Panc1 (cell line): ENCODE measurements at regions not wholly inside any gene's neighbourhood (a gene's known extent, or its start where the extent isn't known, plus 50 kb on each side); places are given as distances from the start of the nearest gene placed in this dataset.

Source experiments
- ATAC-seq: fragments of 200-7000 bp; cut with Tn5 transposase; 2 replicates; pipeline ENCODE4 v1.9.1; 2020; ENCODE audit warnings: mild to moderate bottlenecking, moderate library complexity
- BruUV-seq: library from RNA; stranded (reverse); fragments of 400-500 nt; replicated peaks from 2 replicates; lab custom pipeline; 2021; lab: Mats Ljungman, UMichigan
- CTCF ChIA-PET: fragments of 300-600 bp; sonication (Branson Sonifier 250); formaldehyde crosslinking; loops from one replicate; lab custom pipeline; 2022; ENCODE audit warnings: antibody characterized with exemption; lab: Charles Lee
- POLR2A ChIA-PET: fragments of 300-600 bp; sonication (Branson Sonifier 250); formaldehyde crosslinking; loops from one replicate; lab custom pipeline; 2022; ENCODE audit warnings: antibody characterized with exemption; lab: Charles Lee
- DNase-seq: peaks from one replicate; pipeline ENCODE4 v3.0.0-alpha.2; 2010; ENCODE audit warnings: low read depth, low spot score
- H3K27ac ChIP-seq: 2 replicates; pipeline ENCODE4 v1.5.1; 2011; ENCODE audit warnings: mild to moderate bottlenecking, low read length, inconsistent platforms
- H3K27me3 ChIP-seq: fragments of 200-500 bp; sonication (Bioruptor generic); 2 replicates; pipeline ENCODE4 v1.6.0; 2014; ENCODE audit warnings: low read length, inconsistent platforms; ENCODE audit not compliant: control insufficient read depth, insufficient read depth
- H3K36me3 ChIP-seq: fragments of 200-500 bp; sonication (Bioruptor generic); 2 replicates; pipeline ENCODE4 v1.5.1; 2014; ENCODE audit warnings: inconsistent platforms, mild to moderate bottlenecking, low read length, moderate library complexity; ENCODE audit not compliant: control insufficient read depth, insufficient read depth
- H3K4me1 ChIP-seq: 2 replicates; pipeline ENCODE4 v1.5.1; 2011; ENCODE audit warnings: inconsistent platforms, mild to moderate bottlenecking, low read length, moderate library complexity; ENCODE audit not compliant: control insufficient read depth, insufficient read depth
- H3K4me3 ChIP-seq, 2 experiments: 2 replicates each; pipeline ENCODE4 v1.5.1; 2011 to 2012; ENCODE audit warnings: low read depth in 2 of 2, low read length in 2 of 2, mild to moderate bottlenecking in 2 of 2, inconsistent platforms in 1 of 2, moderate library complexity in 1 of 2
- H3K9me3 ChIP-seq: fragments of 200-500 bp; sonication (Bioruptor generic); 2 replicates; pipeline ENCODE4 v1.5.1; 2014; ENCODE audit warnings: low read depth, mild to moderate bottlenecking, inconsistent platforms, low read length, moderate library complexity; ENCODE audit not compliant: control insufficient read depth, insufficient read depth
- POLR2AphosphoS5 ChIP-seq: IDR thresholded peaks from 2 replicates; pipeline ENCODE4 v1.6.1; 2012; ENCODE audit warnings: mild to moderate bottlenecking, low read depth, low read length, moderate library complexity
- SIN3A ChIP-seq: IDR thresholded peaks from 2 replicates; pipeline ENCODE4 v1.6.1; 2012; ENCODE audit warnings: low read depth, mild to moderate bottlenecking, low read length, moderate library complexity, borderline replicate concordance; ENCODE audit not compliant: insufficient read depth
- TCF7L2 ChIP-seq: IDR thresholded peaks from 2 replicates; pipeline ENCODE4 v1.6.1; 2011; ENCODE audit warnings: mild to moderate bottlenecking, low read depth, low read length, inconsistent platforms
- in situ Hi-C: cut with HindIII; loops from 2 replicates; pipeline ENCODE4 v1.10.0; 2016; ENCODE audit warnings: low sequenced_read_pairs, low pct_unique_long_range_greater_than_20kb
- intact Hi-C: fragments of 100-400 bp; cut with micrococcal nuclease; formaldehyde crosslinking; loops from one replicate; pipeline ENCODE4 v1.10.0; 2022; ENCODE audit not compliant: unreplicated experiment
- TF ChIP-seq, protein P1 (sequence below), 2 experiments: IDR thresholded peaks; 2 replicates each; pipeline ENCODE4 v1.6.1; 2011 to 2012; ENCODE audit warnings: low read depth in 2 of 2, control low read depth in 1 of 2, low read length in 1 of 2, mild to moderate bottlenecking in 1 of 2, moderate library complexity in 1 of 2; ENCODE audit not compliant: insufficient read depth in 1 of 2
- TF ChIP-seq, protein P2 (sequence below): fragments of 450-650 bp; IDR thresholded peaks from 2 replicates; pipeline ENCODE4 v1.5.1; 2017; ENCODE audit warnings: mild to moderate bottlenecking

DNA sequence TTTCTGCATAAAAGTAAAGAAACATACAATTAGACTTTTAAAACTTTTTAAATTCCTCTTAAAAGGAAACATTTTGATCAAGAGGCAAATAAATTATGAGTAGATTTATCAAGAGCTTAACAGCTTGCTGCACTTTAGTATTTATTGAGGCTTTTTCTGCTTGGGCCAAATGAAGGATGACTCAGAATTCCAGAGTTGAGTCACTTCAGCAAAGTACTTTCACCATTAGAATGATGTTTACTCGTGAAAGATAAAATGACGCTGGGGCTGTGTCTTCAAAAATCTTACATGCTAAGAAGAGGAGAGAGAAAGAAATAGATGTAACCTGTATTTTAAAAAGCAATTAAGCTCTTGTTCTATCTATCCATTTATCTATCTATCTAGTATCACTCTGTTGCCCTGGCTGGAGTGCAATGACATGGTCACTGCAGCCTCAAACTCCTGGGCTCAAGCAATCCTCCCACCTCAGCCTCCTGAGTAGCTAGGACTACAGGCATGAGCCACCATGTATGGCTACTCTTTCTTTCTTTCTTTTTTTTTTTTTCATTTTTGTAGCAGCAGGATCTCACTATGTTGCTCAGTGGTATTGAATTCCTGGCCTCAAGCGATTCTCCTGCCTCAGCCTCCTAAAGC, 75.3 kb upstream of the RIOK3 start:
- POLR2A ChIA-PET: interaction anchor here (0.6 to 0.7 kb wide), 3 partner anchors 25 to 279 kb away, joined by 4 to 7 read pairs (median 5); no protein-coding TSS in a partner anchor
- peaks cover 42% of the 10 kb centered on the region for H3K4me1 ChIP-seq
- no peaks in the 10 kb centered on the region for H3K36me3 ChIP-seq
- ATAC-seq (peak; percentile 65), DNase-seq (peak; percentile 42)
- H3K27me3 ChIP-seq: no peaks in the 10 kb centered on the region
- H3K27ac ChIP-seq: peak overlapping the region; percentile 78
- CTCF ChIA-PET: interaction anchor here (0.6 to 0.9 kb wide), 4 partner anchors 8 to 346 kb away, joined by 3 to 11 read pairs (median 4); no protein-coding TSS in a partner anchor
- intact Hi-C loops: loop anchor here (2.0 kb wide), 1 partner anchor 243 kb away; the partner anchor contains the start of gene CABLES1
- in situ Hi-C loops: no loop called here
- no TSS peak for BruUV-seq
- TF ChIP-seq POLR2AphosphoS5 (peak; percentile 33; the same call in 1 of the 2 replicates), SIN3A (no peak), TCF7L2 (no peak)
- TF ChIP-seq, protein P1, sequence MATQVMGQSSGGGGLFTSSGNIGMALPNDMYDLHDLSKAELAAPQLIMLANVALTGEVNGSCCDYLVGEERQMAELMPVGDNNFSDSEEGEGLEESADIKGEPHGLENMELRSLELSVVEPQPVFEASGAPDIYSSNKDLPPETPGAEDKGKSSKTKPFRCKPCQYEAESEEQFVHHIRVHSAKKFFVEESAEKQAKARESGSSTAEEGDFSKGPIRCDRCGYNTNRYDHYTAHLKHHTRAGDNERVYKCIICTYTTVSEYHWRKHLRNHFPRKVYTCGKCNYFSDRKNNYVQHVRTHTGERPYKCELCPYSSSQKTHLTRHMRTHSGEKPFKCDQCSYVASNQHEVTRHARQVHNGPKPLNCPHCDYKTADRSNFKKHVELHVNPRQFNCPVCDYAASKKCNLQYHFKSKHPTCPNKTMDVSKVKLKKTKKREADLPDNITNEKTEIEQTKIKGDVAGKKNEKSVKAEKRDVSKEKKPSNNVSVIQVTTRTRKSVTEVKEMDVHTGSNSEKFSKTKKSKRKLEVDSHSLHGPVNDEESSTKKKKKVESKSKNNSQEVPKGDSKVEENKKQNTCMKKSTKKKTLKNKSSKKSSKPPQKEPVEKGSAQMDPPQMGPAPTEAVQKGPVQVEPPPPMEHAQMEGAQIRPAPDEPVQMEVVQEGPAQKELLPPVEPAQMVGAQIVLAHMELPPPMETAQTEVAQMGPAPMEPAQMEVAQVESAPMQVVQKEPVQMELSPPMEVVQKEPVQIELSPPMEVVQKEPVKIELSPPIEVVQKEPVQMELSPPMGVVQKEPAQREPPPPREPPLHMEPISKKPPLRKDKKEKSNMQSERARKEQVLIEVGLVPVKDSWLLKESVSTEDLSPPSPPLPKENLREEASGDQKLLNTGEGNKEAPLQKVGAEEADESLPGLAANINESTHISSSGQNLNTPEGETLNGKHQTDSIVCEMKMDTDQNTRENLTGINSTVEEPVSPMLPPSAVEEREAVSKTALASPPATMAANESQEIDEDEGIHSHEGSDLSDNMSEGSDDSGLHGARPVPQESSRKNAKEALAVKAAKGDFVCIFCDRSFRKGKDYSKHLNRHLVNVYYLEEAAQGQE (IDR thresholded peaks at IDR 0.05; ENCODE audit: insufficient read depth in 1 of 2, low read depth in 2 of 2, low read length in 1 of 2): no peak
- TF ChIP-seq, protein P2, sequence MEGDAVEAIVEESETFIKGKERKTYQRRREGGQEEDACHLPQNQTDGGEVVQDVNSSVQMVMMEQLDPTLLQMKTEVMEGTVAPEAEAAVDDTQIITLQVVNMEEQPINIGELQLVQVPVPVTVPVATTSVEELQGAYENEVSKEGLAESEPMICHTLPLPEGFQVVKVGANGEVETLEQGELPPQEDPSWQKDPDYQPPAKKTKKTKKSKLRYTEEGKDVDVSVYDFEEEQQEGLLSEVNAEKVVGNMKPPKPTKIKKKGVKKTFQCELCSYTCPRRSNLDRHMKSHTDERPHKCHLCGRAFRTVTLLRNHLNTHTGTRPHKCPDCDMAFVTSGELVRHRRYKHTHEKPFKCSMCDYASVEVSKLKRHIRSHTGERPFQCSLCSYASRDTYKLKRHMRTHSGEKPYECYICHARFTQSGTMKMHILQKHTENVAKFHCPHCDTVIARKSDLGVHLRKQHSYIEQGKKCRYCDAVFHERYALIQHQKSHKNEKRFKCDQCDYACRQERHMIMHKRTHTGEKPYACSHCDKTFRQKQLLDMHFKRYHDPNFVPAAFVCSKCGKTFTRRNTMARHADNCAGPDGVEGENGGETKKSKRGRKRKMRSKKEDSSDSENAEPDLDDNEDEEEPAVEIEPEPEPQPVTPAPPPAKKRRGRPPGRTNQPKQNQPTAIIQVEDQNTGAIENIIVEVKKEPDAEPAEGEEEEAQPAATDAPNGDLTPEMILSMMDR: no peak
- H3K4me3 ChIP-seq: no peak overlapping the region
- no peaks in the 10 kb centered on the region for H3K9me3 ChIP-seq

DNA sequence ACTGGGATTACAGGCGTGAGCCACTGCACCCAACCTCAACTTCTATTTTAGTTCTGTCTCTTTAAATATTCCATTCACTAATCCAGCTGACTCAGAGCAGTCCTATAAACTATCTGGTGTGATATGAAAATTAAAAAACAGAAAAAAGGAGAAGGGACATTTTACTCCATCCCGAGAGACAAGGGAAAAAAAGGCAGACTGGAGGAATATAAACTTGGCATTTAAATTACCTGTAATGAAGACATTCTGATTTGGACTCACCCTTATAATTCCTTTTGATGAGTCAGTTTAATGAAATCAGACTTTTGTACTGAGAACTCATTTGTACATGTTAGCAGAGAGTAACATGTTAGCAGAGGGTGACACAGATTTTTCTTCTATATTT, 74.8 kb upstream of the RIOK3 start:
- Histone ChIP-seq H3K4me3 (no peak overlapping the region), H3K27ac (peak overlapping the region; percentile 78), H3K27me3 (no peaks in the 10 kb centered on the region), H3K9me3 (no peaks in the 10 kb centered on the region), H3K36me3 (no peaks in the 10 kb centered on the region), H3K4me1 (peaks cover 42% of the 10 kb centered on the region)
- no TSS peak for BruUV-seq
- ChIA-PET POLR2A (interaction anchor here (0.6 kb wide), 1 partner anchor 280 kb away, joined by 5 read pairs; no protein-coding TSS in a partner anchor), CTCF (interaction anchor here (0.6 to 2.2 kb wide), 6 partner anchors 8 to 347 kb away, joined by 3 to 16 read pairs (median 4); no protein-coding TSS in a partner anchor)
- in situ Hi-C loops (no loop called here), intact Hi-C loops (loop anchor here (2.0 kb wide), 1 partner anchor 243 kb away; the partner anchor contains the start of gene CABLES1)
- DNase-seq (no peak), ATAC-seq (peak; percentile 43)
- TF ChIP-seq TCF7L2: no peak
- TF ChIP-seq SIN3A: no peak
- no peak for TF ChIP-seq POLR2AphosphoS5
- TF ChIP-seq, protein P2: no peak
- TF ChIP-seq, protein P1 (IDR thresholded peaks at IDR 0.05; ENCODE audit: insufficient read depth in 1 of 2, low read depth in 2 of 2, low read length in 1 of 2): no peak
